PFSK-1 (cell line): ENCODE measurements at regions not wholly inside any gene's neighbourhood (a gene's known extent, or its start where the extent isn't known, plus 50 kb on each side); places are given as distances from the start of the nearest gene placed in this dataset.

Source experiments
- FOXP2 ChIP-seq: optimal IDR thresholded peaks from 2 replicates; pipeline ENCODE3; 2011; ENCODE audit warnings: borderline replicate concordance, control low read depth, inconsistent platforms; ENCODE audit not compliant: insufficient read depth; ENCODE audit errors: extremely low read length, extremely low read depth
- POLR2AphosphoS5 ChIP-seq: IDR thresholded peaks from 2 replicates; pipeline ENCODE4 v1.6.1; 2012; ENCODE audit warnings: low read depth, mild to moderate bottlenecking, control low read depth, low read length, moderate library complexity
- REST ChIP-seq, 2 experiments: IDR thresholded peaks; 2 replicates each; pipeline versions ENCODE4 v1.6.1 to v1.8.0; 2011 to 2012; ENCODE audit warnings: low read depth in 2 of 2, low read length in 2 of 2, control low read depth in 1 of 2, inconsistent platforms in 1 of 2, mild to moderate bottlenecking in 1 of 2, moderate library complexity in 1 of 2; ENCODE audit not compliant: insufficient read depth in 1 of 2
- SIN3A ChIP-seq: IDR thresholded peaks from 2 replicates; pipeline ENCODE4 v1.6.1; 2012; ENCODE audit warnings: mild to moderate bottlenecking, low read length, moderate library complexity, borderline replicate concordance; ENCODE audit not compliant: insufficient read depth
- TAF1 ChIP-seq: IDR thresholded peaks from 2 replicates; pipeline ENCODE4 v1.6.1; 2012; ENCODE audit warnings: low read length, control low read depth, borderline replicate concordance; ENCODE audit not compliant: insufficient read depth

GRCh38 chr21:18887922-18888602, 484.5 kb upstream of the TMPRSS15 start:
- no peak for TF ChIP-seq FOXP2
- no peak for TF ChIP-seq POLR2AphosphoS5
- no peak for TF ChIP-seq REST (IDR thresholded peaks at IDR 0.05; ENCODE audit: insufficient read depth in 1 of 2, low read depth in 2 of 2, low read length in 2 of 2)
- no peak for TF ChIP-seq TAF1
- no peak for TF ChIP-seq SIN3A

- TF ChIP-seq FOXP2 (no peak), SIN3A (no peak), POLR2AphosphoS5 (no peak), REST (IDR thresholded peaks at IDR 0.05; ENCODE audit: insufficient read depth in 1 of 2, low read depth in 2 of 2, low read length in 2 of 2) (no peak), TAF1 (no peak)
These were observed 489.8 kb upstream of the TMPRSS15 start for GRCh38 chr21:18893406-18893805.

- no peak for TF ChIP-seq FOXP2
- TF ChIP-seq SIN3A: no peak
- no peak for TF ChIP-seq REST (IDR thresholded peaks at IDR 0.05; ENCODE audit: insufficient read depth in 1 of 2, low read depth in 2 of 2, low read length in 2 of 2)
These were observed 490.8 kb upstream of the TMPRSS15 start for GRCh38 chr21:18894387-18894786.

GRCh38 chr21:18899261-18899660, 495.7 kb upstream of the TMPRSS15 start:
- TF ChIP-seq REST (IDR thresholded peaks at IDR 0.05; ENCODE audit: insufficient read depth in 1 of 2, low read depth in 2 of 2, low read length in 2 of 2) (no peak), FOXP2 (no peak), SIN3A (no peak), TAF1 (no peak), POLR2AphosphoS5 (no peak)

- TF ChIP-seq SIN3A: no peak
These were observed 499.1 kb upstream of the TMPRSS15 start for GRCh38 chr21:18902660-18903059.

GRCh38 chr21:18907076-18907475, 503.5 kb upstream of the TMPRSS15 start:
- TF ChIP-seq REST (IDR thresholded peaks at IDR 0.05; ENCODE audit: insufficient read depth in 1 of 2, low read depth in 2 of 2, low read length in 2 of 2) (no peak), TAF1 (no peak), FOXP2 (no peak), SIN3A (no peak), POLR2AphosphoS5 (no peak)
